ENCODE measurements at regions not wholly inside any gene's neighbourhood (a gene's known extent, or its start where the extent isn't known, plus 50 kb on each side); places are given as distances from the start of the nearest gene placed in this dataset.

GRCh38 chr10:14450041-14450491, 119.3 kb upstream of the FRMD4A start:
- DNase-seq (ENCODE audit: low read depth in 1 of 2, low spot score in 1 of 2), result peak; percentile 63 to 76
- H3K4me3 ChIP-seq, result no peak overlapping the region
- no peaks in the 10 kb centered on the region for H3K4me1 ChIP-seq (ENCODE audit: low read depth)
- H3K27me3 ChIP-seq, result no peaks in the 10 kb centered on the region
- H3K27ac ChIP-seq, result peak overlapping the region; percentile 22
- H3K36me3 ChIP-seq, result no peaks in the 10 kb centered on the region
- no peaks in the 10 kb centered on the region for H3K9me3 ChIP-seq (ENCODE audit: low read depth)
- no peak for TF ChIP-seq CTCF (IDR thresholded peaks at IDR 0.05; ENCODE audit: low read depth, low read length)

- no peak overlapping the region for H3K4me3 ChIP-seq
- no peak for DNase-seq (ENCODE audit: low read depth in 1 of 2, low spot score in 1 of 2)
- H3K36me3 ChIP-seq, result no peaks in the 10 kb centered on the region
- TF ChIP-seq CTCF (IDR thresholded peaks at IDR 0.05; ENCODE audit: low read depth, low read length), result no peak
- no peaks in the 10 kb centered on the region for H3K9me3 ChIP-seq (ENCODE audit: low read depth)
- H3K27me3 ChIP-seq, result no peaks in the 10 kb centered on the region
- peak overlapping the region; percentile 22 for H3K27ac ChIP-seq
- no peaks in the 10 kb centered on the region for H3K4me1 ChIP-seq (ENCODE audit: low read depth)
These were observed 118.6 kb upstream of the FRMD4A start for GRCh38 chr10:14449293-14449815.

- no peak overlapping the region for H3K4me3 ChIP-seq
- H3K27ac ChIP-seq, result no peak overlapping the region
- no peak for DNase-seq (ENCODE audit: low read depth in 1 of 2, low spot score in 1 of 2)
- no peak for TF ChIP-seq CTCF (IDR thresholded peaks at IDR 0.05; ENCODE audit: low read depth, low read length)
- H3K27me3 ChIP-seq, result no peaks in the 10 kb centered on the region
- H3K9me3 ChIP-seq (ENCODE audit: low read depth), result no peaks in the 10 kb centered on the region
- H3K36me3 ChIP-seq, result no peaks in the 10 kb centered on the region
- no peaks in the 10 kb centered on the region for H3K4me1 ChIP-seq (ENCODE audit: low read depth)
These were observed 117.7 kb upstream of the FRMD4A start for GRCh38 chr10:14448197-14448990.

GRCh38 chr10:14447094-14447839, 116.5 kb upstream of the FRMD4A start:
- Histone ChIP-seq H3K36me3 (no peaks in the 10 kb centered on the region), H3K27me3 (no peaks in the 10 kb centered on the region), H3K9me3 (ENCODE audit: low read depth) (no peaks in the 10 kb centered on the region), H3K4me3 (no peak overlapping the region), H3K27ac (no peak overlapping the region), H3K4me1 (ENCODE audit: low read depth) (no peaks in the 10 kb centered on the region)
- no peak for DNase-seq (ENCODE audit: low read depth in 1 of 2, low spot score in 1 of 2)
- no peak for TF ChIP-seq CTCF (IDR thresholded peaks at IDR 0.05; ENCODE audit: low read depth, low read length)

GRCh38 chr10:14439451-14440259, 108.9 kb upstream of the FRMD4A start:
- H3K27ac ChIP-seq, result no peak overlapping the region
- H3K27me3 ChIP-seq, result peaks cover 4% of the 10 kb centered on the region
- H3K9me3 ChIP-seq (ENCODE audit: low read depth), result no peaks in the 10 kb centered on the region
- H3K4me3 ChIP-seq, result no peak overlapping the region
- H3K36me3 ChIP-seq, result no peaks in the 10 kb centered on the region
- no peak for TF ChIP-seq CTCF (IDR thresholded peaks at IDR 0.05; ENCODE audit: low read depth, low read length)
- H3K4me1 ChIP-seq (ENCODE audit: low read depth), result no peaks in the 10 kb centered on the region
- peak in 1 of 2 donors; percentile 3 for DNase-seq (ENCODE audit: low read depth in 1 of 2, low spot score in 1 of 2)
